ENCODE measurements at regions not wholly inside any gene's neighbourhood (a gene's known extent, or its start where the extent isn't known, plus 50 kb on each side); places are given as distances from the start of the nearest gene placed in this dataset.
A peak's percentile ranks its signal among the peaks of the same experiment; 100 is the strongest.

DNA sequence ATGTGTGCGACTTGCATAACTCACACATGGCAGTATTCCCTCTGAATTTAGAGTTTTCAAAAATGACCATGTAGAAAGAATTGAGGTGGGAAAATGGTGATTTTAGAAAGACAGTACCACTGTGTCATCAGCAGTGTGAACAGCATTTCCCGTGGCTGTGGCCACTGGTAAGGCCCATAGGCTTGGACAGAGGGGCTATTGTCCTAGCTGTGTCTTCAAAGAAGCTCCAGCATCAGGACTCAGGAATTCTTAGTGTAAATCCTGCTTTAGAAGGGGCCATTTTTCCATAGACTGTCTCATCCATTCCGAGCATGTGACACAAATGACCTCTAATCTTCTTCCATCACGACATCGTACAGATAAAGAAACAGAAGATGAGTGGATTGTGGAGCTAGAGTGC, 119.3 kb upstream of the BACE2 start:
- DNase-seq: no peak

DNA sequence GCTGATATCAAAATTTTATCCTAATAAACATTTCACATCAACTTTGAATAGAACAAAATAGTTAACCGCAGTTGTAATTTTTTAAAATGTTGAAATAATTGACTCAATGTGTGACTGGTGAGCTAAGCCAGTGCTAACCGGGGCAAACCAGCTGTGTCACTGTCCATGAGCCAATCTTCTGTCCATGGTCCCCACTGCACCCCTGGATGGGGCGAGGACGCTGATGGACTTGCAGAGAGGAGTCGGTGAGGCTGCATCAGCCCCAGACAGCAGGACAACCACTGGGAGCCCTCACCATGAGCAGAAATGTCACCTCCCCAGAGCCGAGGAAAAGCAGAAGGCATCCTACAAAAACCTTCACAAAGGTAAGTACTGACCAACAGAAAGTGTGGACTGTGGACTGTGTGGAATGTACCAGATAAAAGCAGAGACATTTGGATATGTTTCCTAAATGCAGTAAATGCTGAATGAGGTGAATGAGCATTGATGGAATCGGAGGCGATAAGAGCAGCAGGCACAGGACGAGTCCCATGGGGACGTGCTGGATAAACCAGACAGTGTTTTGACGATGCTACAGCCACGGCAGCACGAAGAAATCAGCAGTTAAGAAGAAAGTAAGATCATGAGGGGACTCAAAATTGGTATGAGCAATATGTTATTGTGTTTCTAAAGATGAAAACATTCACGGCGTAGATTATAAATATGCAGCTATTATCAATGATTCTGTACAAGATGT, 115.0 kb upstream of the BACE2 start:
- no peak for DNase-seq

DNA sequence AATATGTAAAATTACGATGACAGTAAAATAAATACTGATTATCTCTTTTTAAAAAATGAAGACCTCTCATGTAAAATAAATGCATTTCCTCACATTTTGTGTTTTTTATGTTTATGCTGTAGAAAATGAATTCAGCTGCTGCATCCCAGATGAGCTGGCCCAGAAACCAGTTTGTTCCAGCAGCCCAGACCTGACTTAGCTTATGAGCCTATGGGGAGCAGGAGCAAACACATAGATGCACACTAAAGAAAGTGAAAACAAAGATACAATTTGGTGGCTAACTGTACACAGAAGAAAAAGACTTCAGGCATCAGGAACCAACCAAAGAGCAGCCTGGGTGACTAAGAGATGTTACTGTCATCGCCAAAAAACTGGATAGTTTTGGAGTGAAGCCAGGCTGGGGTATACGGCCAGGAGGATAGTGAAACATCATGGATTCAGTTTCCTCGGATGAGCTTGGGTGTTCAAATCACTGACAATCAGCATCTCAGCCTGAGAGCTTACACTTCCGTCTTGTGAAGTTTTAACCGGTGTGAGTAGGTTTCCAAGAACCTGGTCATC, 113.9 kb upstream of the BACE2 start:
- peak in 1 of 2 experiments; percentile 75 for DNase-seq

DNA sequence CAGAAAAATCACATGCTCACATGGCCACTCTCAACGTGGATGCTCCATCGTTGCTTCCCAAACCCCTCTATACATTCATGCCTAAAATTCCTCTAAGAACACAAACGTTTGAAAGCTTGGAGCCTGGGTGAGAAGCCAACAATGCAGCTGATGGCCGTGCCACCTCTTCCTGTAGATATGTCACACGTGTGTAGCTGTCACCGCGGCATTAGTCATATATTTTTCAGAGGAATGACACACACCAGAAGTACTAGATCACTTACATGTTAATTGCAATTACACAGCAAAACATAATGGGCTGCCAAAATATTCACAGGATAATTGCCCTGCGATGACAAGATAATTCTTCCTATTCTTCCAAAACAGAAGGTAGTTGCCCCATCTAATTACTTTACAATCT, 112.7 kb upstream of the BACE2 start:
- no peak for DNase-seq

DNA sequence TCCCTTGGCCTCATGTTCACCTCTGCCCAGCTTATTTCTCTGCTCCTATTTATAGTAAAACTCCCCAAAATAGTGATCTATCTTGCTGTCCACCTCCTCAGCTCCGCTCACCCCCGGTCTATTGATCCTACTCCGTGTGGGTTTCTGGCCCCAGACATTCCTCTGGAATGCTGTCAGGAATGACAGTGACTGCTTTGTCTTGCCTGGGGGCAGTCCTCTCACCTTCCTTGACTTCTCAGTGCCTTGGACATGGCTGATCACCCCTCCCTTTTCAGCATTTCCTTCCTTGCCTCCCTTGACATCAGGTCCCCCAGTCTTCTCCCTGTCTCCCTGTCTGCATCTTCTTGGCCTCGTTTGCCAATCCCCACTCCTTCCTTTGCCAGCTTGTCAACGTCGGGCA, 108.1 kb upstream of the BACE2 start:
- no peak for DNase-seq

DNA sequence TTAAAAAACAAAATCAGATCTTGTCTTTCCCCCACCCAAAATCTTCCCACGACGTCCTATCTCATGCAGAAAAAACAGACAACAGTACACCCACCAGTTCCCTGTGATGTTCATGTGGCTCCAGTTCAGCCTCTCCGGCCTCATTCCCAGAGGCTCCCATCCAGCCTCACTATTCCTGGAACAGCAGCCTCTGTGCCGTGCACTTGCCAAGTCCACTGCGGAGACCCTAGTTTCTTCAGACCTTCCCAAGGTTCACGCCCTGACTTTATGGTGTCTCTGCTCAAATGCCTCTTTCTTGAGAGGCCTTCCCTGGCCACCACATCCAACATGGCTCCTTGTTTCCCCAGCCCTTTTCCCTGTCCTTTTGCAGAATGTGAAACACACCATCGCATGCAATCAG, 106.3 kb upstream of the BACE2 start:
- DNase-seq: no peak

DNA sequence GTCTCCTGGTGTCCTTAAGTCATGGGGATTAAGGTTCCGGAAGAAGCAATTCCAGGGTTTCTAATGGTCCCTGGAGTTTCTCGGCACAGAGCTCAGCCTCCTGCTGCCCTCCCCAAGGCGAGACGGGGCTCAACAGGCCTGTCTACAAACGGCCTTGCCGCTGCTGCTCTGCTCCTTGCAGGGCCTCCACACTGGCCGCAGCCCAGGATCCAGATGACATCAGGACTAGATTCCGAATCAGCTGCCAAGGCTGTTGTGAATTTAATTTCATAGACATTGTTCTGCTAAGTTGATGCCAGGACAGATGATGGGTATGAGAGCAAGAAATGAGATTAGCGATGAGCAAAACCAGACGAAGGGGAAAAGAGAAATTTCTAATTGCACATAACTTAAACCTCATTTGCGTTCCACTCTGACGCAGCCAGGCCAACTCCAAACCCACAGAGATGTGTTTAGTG, 103.6 kb upstream of the BACE2 start:
- peak in 1 of 2 experiments; percentile 61 for DNase-seq

DNA sequence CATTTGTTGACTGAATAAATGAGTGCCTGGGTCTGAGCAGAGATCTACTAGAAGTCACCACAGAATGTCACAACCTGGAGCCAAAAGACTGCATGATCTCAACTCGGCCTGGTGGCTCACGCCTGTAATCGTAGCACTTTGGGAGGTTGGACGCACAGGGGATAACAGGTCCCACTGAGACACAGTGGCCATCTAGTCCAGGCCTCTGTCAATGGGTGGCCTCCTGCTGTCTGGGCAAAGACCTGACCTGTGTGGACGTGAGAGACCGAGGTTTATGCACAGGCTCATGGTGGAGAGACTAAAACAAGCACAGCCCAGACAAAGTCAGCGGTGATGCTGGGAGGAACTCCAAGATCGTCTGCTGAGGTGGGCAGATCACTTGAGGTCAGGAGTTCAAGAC, 103.0 kb upstream of the BACE2 start:
- no peak for DNase-seq

DNA sequence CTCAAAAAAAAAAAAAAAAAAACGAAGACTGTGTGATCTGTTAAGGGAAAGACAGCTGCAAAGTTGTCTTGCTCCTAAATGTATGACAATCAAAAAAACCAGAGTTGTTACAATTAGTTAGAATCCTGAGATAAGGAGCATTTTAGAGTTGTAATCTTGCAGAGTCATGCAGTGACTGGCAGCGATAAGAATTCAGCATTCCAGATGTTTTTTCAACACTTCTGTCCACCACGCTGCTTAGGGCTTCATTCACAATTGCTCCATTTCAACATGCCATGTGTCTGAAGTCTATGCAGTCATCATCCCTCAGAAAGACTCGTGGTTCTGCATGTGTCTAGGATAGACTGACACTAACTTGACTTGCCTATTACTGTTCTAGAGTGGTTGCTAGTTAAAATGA, 102.4 kb upstream of the BACE2 start:
- no peak for DNase-seq

DNA sequence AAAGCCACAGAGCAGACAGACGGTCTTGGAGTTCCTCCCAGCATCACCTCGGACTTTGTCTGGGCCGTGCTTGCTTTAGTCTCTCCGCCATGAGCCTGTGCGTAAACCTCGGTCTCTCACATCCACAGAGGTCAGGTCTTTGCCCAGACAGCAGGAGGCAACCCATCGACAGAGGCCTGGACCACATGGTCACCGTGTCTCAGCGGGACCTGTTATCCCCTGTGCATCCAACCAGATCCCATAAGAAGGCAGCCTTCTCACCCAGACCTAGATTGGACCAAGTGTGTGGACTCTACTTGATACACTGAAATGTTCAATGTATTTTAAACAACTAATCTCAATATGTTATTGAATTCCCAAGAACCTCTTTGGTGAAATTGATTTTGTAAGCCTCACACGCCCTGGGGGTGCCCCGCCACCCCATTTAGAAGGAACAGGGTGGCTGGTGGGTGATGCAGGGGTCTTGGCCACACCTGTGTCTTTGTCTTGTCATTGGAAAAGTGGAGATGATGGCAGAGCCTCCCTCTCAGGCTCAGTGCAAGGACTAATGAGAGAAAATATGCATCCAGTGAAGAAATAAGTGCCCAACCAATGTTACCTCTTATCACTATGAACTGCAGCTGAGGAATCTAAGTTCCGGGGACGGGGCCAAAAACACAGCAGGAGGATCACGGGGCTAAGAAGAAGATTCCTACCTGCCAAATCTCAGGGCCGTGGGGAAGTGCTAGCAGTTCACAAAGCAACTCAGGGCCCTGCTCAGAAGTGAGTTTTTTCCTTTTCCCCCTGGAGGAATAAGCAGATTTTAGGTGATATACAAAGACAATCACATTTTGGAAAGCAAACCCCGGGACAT, 101.6 kb upstream of the BACE2 start:
- DNase-seq: no peak

DNA sequence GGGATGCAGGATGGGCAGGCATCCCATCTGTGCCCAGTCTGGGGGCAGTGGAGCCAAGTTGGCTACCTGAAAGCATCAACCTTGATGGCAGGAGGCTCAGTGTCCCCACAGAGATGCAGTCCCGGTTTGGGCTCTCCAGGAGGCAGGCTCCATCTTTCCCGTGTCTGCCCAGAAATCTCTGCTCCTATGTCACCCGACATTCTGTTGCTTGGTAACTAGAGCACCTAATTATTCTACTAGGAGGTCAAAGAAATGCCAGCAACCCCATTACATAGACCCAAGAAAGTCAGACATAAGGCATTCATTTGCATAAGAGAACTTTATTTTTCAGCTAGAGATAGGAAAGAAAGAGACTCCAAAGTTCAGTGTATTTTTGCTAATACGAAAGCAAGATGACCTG, 100.3 kb upstream of the BACE2 start:
- DNase-seq: no peak

DNA sequence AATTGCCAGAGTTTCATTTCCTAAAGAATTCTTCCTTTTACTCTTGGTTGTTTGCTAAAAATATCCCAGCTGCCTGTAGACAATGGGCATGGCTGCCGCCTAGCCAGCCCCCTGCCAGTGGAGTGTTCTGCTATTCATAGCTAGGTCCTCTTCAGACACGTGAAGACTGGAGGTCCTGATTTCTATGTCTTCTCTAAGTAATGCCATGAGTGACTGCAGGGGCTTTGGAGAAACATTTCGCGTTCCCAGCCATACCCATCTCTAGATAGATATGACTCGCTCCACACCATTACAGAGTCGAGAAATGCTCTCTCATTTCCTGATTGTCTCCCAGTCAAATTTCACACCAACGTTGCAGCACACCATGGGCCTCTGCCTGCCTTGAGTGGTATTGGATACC, 99.5 kb upstream of the BACE2 start:
- no peak for DNase-seq

DNA sequence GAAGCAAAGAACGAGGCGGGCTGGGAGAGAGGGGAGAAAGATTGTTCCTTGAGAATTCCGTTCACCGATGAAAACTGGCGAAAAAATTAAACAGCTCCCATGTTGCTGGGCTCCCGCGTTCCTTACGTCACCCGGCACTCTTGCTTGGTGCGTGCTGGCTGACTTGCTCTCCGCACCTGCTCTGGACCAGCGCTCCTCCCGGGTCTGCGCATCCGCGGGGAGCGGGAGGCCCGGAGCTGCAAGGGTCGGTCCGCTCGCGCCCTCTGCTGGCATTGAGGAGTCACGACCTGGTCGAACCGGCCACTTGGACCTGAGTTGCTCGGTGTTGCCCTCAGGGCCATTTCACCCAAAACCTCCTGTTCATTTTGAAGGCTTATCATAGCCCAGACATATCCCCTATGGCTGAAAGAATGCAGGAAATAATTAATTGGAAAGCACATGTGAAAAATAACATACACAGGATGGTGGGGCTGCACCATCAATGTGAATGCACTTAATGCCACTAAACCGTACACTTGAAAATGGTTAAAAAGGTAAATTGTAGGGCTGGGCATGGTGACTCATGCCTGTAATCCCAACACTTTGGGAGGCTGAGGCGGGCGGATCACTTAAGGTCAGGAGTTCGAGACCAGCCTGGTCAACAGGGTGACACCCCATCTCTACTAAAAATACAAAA, 98.9 kb upstream of the BACE2 start:
- peak; percentile 32 to 82 for DNase-seq

DNA sequence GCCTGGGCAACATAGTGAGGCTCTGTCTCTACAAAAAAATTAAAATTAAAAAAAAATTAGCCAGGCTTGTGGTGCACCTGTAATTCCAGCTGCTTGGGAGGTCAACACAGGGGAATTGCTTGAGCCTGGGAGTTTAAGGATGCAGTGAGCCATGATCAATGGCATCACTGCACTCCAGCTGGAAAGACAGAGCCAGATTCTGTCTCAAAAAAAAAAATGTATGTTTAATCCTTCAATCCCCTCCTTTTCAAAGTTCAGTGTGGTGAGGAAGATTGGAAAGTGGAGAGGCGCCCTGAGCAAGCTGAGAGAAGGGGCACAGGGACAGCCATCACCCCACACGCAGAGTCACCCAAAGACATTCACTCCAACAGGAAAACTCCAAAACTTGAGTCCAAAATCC, 97.7 kb upstream of the BACE2 start:
- DNase-seq: no peak

DNA sequence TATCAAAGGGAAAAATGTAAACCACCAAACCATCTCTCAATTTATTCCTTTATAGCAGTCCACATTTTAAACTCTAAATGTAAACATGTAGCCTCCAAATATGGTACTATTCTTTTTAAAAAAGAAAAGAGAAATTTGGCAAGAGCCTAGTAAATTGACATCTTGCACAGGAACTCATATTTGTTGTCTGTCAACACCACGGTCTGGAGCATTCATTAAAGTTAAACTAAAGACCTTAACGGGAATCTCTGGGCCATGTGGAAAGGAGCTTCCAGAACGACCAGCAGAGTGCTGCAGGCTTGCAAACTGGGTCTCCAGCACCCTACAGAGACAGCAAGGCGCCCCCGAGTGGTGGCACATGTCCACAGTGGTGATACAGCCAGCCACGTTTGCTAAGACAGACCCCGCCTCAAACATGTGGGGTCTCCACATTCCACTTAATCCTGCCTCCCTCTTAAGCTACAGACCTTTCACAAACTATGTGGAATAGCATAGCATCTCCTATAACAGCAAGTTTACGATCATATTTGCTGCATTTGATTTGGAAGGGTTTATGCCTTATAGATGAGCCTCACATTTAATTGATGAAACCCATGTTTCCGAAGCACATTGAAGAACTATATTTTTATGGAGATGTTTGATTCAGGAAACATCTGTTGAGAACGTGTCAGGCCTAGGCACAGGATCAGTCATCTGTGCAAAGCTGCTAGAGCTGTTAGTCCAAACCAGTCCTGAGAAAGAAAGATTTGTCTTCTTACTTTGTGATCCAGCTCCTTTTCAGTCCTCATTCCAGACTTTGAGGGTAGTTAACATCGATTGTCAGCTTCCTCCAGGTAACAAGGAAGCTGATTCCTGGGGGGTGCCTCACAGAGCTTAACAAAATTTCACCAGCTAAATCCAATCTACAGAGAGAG, 96.4 kb upstream of the BACE2 start:
- DNase-seq: no peak

DNA sequence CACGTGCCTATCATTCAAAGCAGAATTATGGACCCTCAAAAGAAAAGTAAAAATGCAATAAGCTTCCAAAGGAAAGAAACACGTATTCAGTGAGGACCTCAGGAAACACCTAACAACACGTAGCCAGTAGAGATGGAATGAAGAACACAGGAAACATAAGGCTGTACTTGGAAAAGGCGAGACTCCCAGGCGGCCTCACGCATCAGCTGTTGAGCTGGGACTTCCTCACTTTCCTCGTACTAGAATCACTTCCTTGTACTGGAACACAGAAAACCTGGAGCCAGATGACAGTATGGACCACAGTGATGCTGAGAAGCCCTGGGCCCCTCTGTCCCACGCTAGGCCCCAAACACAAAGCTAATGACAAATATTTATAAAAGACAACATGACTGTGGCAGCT, 94.4 kb upstream of the BACE2 start:
- no peak for DNase-seq

DNA sequence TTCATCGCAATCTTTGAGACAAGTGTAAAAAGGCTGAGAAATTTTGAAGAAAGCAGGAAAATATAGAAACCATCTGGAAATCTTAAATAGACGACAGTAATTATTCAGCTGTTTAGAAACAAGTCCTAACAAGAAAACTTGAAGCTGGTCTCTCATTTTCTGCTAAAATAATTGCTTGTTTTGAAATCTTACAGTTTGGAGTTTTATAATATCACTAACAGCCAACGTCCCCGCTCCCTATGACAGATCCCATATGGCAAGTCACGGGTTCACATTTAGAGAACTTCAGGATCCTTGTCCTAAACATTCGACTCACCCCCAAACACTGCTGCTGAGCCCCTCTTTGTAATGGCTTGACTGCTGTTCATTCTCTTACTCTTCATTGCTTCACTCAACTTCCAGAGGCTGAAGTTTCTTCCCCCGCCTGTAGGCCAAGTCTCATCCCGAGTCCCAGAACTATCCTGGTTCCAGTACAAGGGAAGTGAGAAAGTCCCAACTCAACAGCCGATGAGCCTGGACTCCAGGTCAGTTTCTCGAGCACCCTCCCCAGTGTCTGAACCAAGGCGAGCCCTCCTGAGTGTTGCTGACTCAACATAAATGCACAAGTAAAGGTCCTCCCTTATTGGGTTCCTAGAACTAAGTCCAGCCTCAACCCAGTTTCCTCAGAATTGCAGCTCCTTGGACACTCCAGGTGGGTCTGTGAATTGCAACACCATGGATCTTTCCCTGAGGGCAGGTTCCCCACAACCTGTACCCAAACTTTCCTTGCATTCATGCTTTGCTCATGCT, 93.4 kb upstream of the BACE2 start:
- DNase-seq: no peak

DNA sequence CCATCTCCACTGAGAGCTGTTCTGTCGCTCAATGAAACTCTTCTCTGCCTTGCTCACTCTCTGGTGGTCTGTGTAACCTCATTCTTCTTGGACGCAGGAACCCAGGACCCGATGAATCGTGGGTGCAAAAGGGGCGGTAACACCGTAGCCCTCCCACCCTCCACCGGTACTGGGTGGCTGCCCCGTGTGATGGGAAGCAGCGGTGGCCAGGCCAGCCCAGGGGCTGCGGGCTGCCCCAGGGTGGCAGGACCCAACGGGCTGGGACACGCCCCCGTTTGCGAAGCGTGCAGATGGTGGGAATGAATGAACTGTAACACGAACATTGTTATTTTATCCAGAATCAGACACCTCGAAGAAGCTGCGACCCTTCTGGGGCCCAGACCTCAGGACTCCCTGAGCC, 92.3 kb upstream of the BACE2 start:
- no peak for DNase-seq

DNA sequence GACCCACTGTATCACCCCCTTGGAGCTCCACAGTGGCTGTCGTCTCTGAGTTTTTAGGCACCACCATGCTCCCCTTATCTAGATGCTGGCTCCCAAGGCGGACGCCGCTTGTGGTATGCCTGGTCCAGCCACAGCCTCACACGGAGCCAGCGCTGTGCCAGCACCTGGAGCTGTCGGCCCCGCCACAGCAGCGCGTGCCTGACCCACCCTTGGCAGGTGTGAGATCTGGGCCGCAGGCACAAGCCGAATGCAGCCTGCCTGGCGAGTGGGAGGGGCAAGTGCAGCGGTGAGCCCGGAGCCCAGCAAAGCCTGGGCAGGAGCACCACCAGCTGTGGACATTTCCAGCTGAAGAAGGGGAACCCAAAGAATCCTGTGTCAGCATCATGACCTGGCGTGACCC, 91.9 kb upstream of the BACE2 start:
- no peak for DNase-seq

DNA sequence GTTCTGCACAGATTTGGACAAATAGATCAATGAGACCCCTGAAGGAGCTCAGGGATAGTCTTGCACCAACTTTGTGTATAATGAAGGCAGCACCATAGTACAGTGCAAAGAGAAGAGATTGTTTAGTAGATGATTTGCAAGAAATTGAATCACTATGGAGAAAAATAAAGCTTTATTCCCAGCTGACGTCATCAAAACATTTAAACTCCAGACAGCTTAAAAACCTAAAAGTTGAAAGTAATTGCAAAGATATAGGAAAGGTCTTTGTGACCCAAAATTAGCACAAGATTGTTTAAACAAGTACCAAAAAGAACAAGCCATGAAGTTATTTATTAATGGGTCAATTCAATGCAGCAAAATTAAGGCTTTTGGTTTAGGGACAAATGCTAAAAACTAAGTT, 88.8 kb upstream of the BACE2 start:
- DNase-seq: no peak

DNA sequence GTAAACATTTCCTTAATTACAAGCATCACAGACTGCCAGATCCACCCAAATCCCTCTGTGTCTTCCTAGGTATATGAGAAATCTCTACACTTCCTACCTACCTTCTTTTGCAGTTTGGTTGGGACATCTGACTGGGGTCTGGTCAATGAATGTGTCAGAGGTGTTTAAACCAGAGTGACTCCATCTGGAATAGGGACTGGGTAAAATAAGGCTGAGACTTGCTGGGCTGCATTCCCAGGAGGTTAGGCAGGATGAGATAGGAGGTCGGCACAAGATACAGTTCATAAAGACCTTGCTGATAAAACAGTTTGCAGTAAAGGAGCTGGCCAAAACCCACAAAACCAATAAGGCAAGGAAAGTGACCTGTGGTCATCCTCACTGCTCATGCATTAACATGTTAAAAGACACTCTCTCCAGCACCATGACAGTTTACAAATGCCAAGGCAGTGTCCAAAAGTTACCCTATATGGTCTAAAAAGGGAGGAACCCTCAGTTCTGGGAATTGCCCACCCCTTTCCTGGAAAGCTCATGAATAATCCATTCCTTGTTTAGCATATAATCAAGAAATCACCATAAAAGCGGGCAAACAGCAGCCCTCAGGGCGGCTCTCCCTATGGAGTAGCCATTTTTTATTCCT, 87.4 kb upstream of the BACE2 start:
- no peak for DNase-seq
